ENCODE measurements at regions not wholly inside any gene's neighbourhood (a gene's known extent, or its start where the extent isn't known, plus 50 kb on each side); places are given as distances from the start of the nearest gene placed in this dataset.

- TF ChIP-seq REST (IDR thresholded peaks at IDR 0.05; ENCODE audit: unreplicated experiment) (no peak), ETS1 (IDR thresholded peaks at IDR 0.05) (no peak)
Observed at GRCh38 chr2:226380679-226381078, 418.9 kb downstream of the IRS1 start (continued).

GRCh38 chr2:226378753-226379705 is 420.6 kb downstream of the IRS1 start:
- H3F3A ChIP-seq (replicated peaks; ENCODE audit: low read depth) = no peaks in the 10 kb centered on the region
- no peaks in the 10 kb centered on the region for H3K36me3 Mint-ChIP-seq (ENCODE audit: low read depth)
- no peaks in the 10 kb centered on the region for H3K4me1 ChIP-seq (ENCODE audit: insufficient read depth)
- H3K4me2 ChIP-seq = no peak overlapping the region
- no peak for ATAC-seq
- no peak overlapping the region for H2AFZ ChIP-seq
- H4K20me1 ChIP-seq (replicated peaks; ENCODE audit: insufficient read depth) = no peaks in the 10 kb centered on the region
- peaks cover 6% of the 10 kb centered on the region for H3K9me2 ChIP-seq (ENCODE audit: insufficient read depth)
- no peaks in the 10 kb centered on the region for H3K79me2 ChIP-seq (replicated peaks; ENCODE audit: insufficient read depth)
- no peaks in the 10 kb centered on the region for H3K27me3 Mint-ChIP-seq (ENCODE audit: insufficient read depth, low read depth, poor library complexity)
- no peak overlapping the region for H3K27ac Mint-ChIP-seq
- no peak for DNase-seq (ENCODE audit: low spot score)
- H3K4me3 ChIP-seq = no peak overlapping the region
- H3K36me3 ChIP-seq (ENCODE audit: insufficient read depth) = no peaks in the 10 kb centered on the region
- H3K27me3 ChIP-seq (ENCODE audit: insufficient read depth) = no peaks in the 10 kb centered on the region
- peaks cover 2% of the 10 kb centered on the region; the same call in 1 of the 3 replicates for H3K9me3 Mint-ChIP-seq
- H3K4me3 Mint-ChIP-seq = no peak overlapping the region
- no peak overlapping the region for H3K27ac ChIP-seq (ENCODE audit: low read depth)
- peaks cover 5% of the 10 kb centered on the region; the same call in 2 of the 3 replicates for H3K4me1 Mint-ChIP-seq
- TF ChIP-seq ZNF462 (CRISPR knock-in tag; IDR thresholded peaks at IDR 0.05) (no peak), CTCF (conservative IDR thresholded peaks at IDR 0.05; ENCODE audit: low read depth in 2 of 2) (no peak), ETS1 (IDR thresholded peaks at IDR 0.05) (no peak), EZH2phosphoT487 (IDR thresholded peaks at IDR 0.05; ENCODE audit: unreplicated experiment) (no peak), ZNF114 (CRISPR knock-in tag; IDR thresholded peaks at IDR 0.05) (no peak)
